OCI-LY1 (cell line): ENCODE measurements at regions not wholly inside any gene's neighbourhood (a gene's known extent, or its start where the extent isn't known, plus 50 kb on each side); places are given as distances from the start of the nearest gene placed in this dataset.

Source experiments
- H2AFZ ChIP-seq: fragments of 200-600 bp; sonication (generic), shearing (Covaris generic); 2 replicates; pipeline ENCODE4 v1.6.0; 2014; ENCODE audit warnings: antibody characterized with exemption, mild to moderate bottlenecking, low read length
- H3F3A ChIP-seq: fragments of 200-600 bp; sonication (generic), shearing (Covaris generic); 2 replicates; pipeline ENCODE4 v1.6.0; 2014; ENCODE audit warnings: mild to moderate bottlenecking, antibody characterized with exemption, low read length, moderate library complexity; ENCODE audit not compliant: insufficient read depth
- H3K27ac ChIP-seq: fragments of 200-600 bp; sonication (generic); 2 replicates; pipeline ENCODE4 v1.5.1; 2014; ENCODE audit warnings: low read length, mixed run types, mild to moderate bottlenecking, low read depth; ENCODE audit not compliant: poor library complexity, severe bottlenecking
- H3K27me3 ChIP-seq: fragments of 200-600 bp; sonication (generic); 2 replicates; pipeline ENCODE4 v1.6.0; 2014; ENCODE audit warnings: antibody characterized with exemption, mild to moderate bottlenecking, low read length, moderate library complexity; ENCODE audit not compliant: insufficient read depth
- H3K36me3 ChIP-seq: fragments of 200-600 bp; sonication (generic); 2 replicates; pipeline ENCODE4 v1.6.1; 2014; ENCODE audit warnings: mild to moderate bottlenecking, antibody characterized with exemption, low read length, moderate library complexity, mixed read lengths; ENCODE audit not compliant: insufficient read depth
- H3K4me1 ChIP-seq: fragments of 200-600 bp; sonication (generic); 2 replicates; pipeline ENCODE4 v1.5.1; 2014; ENCODE audit warnings: mild to moderate bottlenecking, low read length, moderate library complexity; ENCODE audit not compliant: insufficient read depth, severe bottlenecking
- H3K4me2 ChIP-seq: fragments of 200-600 bp; sonication (generic), shearing (Covaris generic); 2 replicates; pipeline ENCODE4 v1.6.1; 2014; ENCODE audit warnings: low read length
- H3K4me3 ChIP-seq: fragments of 200-600 bp; sonication (generic); 2 replicates; pipeline ENCODE4 v1.5.1; 2014; ENCODE audit warnings: low read length, low read depth, mild to moderate bottlenecking, mixed read lengths; ENCODE audit not compliant: poor library complexity, severe bottlenecking
- H3K79me2 ChIP-seq: fragments of 200-600 bp; shearing (Covaris generic); 2 replicates; pipeline ENCODE4 v1.6.1; 2016; ENCODE audit warnings: mixed run types, low read length, mixed read lengths; ENCODE audit not compliant: insufficient read depth
- H3K9ac ChIP-seq: fragments of 200-600 bp; sonication (generic), shearing (Covaris generic); 2 replicates; pipeline ENCODE4 v1.6.1; 2014; ENCODE audit warnings: mild to moderate bottlenecking, low read length, mixed read lengths
- H3K9me2 ChIP-seq: fragments of 200-600 bp; sonication (generic), shearing (Covaris generic); 2 replicates; pipeline ENCODE4 v1.6.1; 2014; ENCODE audit warnings: low read depth, mild to moderate bottlenecking, low read length, mixed read lengths
- H3K9me3 ChIP-seq: fragments of 200-600 bp; shearing (Covaris generic); 2 replicates; pipeline ENCODE4 v1.6.1; 2014; ENCODE audit warnings: low read length, mixed read lengths
- H4K20me1 ChIP-seq: fragments of 200-600 bp; sonication (generic), shearing (Covaris generic); 2 replicates; pipeline ENCODE4 v1.6.0; 2016; ENCODE audit warnings: mild to moderate bottlenecking, low read length; ENCODE audit not compliant: insufficient read depth
- EZH2 ChIP-seq: fragments of 200-600 bp; sonication (generic), shearing (Covaris generic); IDR thresholded peaks from 2 replicates; pipeline ENCODE4 v1.8.0; 2017; ENCODE audit warnings: borderline replicate concordance, mixed run types, mild to moderate bottlenecking, antibody characterized with exemption, low read length, moderate library complexity, mixed read lengths
- TF ChIP-seq, protein P1 (sequence below): fragments of 200-600 bp; sonication (generic), shearing (Covaris generic); IDR thresholded peaks from 2 replicates; pipeline ENCODE4 v1.5.1; 2017; ENCODE audit warnings: mild to moderate bottlenecking, antibody characterized with exemption, low read length, moderate library complexity, mixed read lengths

GRCh38 chr5:143705381-143705780 is 106.6 kb upstream of the HMHB1 start:
- no peaks in the 10 kb centered on the region for H3K9me2 ChIP-seq
- no peaks in the 10 kb centered on the region for H3F3A ChIP-seq
- no peaks in the 10 kb centered on the region for H4K20me1 ChIP-seq
- H3K27ac ChIP-seq = peak overlapping the region; percentile 15
- H3K4me2 ChIP-seq = no peak overlapping the region
- H3K9me3 ChIP-seq = no peaks in the 10 kb centered on the region
- H2AFZ ChIP-seq = no peak overlapping the region
- TF ChIP-seq, protein P1, sequence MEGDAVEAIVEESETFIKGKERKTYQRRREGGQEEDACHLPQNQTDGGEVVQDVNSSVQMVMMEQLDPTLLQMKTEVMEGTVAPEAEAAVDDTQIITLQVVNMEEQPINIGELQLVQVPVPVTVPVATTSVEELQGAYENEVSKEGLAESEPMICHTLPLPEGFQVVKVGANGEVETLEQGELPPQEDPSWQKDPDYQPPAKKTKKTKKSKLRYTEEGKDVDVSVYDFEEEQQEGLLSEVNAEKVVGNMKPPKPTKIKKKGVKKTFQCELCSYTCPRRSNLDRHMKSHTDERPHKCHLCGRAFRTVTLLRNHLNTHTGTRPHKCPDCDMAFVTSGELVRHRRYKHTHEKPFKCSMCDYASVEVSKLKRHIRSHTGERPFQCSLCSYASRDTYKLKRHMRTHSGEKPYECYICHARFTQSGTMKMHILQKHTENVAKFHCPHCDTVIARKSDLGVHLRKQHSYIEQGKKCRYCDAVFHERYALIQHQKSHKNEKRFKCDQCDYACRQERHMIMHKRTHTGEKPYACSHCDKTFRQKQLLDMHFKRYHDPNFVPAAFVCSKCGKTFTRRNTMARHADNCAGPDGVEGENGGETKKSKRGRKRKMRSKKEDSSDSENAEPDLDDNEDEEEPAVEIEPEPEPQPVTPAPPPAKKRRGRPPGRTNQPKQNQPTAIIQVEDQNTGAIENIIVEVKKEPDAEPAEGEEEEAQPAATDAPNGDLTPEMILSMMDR = no peak
- TF ChIP-seq EZH2 = no peak
- no peaks in the 10 kb centered on the region for H3K79me2 ChIP-seq
- no peaks in the 10 kb centered on the region for H3K27me3 ChIP-seq
- H3K9ac ChIP-seq = no peak overlapping the region
- H3K4me3 ChIP-seq = no peak overlapping the region
- no peaks in the 10 kb centered on the region for H3K36me3 ChIP-seq
- peaks cover 35% of the 10 kb centered on the region for H3K4me1 ChIP-seq

DNA sequence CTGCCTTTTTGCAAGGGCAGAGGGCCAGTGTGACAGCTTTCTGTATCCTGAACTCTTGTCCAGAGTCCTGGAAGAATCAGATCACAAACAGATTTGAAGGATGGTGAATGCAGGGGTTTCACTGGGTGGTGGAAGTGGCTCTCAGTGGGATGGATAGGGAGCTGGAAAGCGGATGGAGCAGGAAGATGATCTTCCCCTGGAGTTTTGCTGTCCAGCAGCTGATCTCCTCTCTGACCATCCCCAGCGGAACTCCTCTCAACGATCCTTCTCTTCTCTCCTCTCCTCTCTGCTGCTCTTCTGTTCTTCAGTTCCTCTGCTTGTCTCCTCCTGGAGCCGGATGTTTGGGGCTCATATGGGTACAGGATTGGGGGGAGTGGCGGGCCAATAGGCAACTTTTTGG is 108.3 kb upstream of the HMHB1 start:
- Histone ChIP-seq H3K79me2 (no peaks in the 10 kb centered on the region), H3K9me2 (no peaks in the 10 kb centered on the region), H3K4me3 (no peak overlapping the region), H2AFZ (no peak overlapping the region), H3F3A (no peaks in the 10 kb centered on the region), H4K20me1 (no peaks in the 10 kb centered on the region), H3K4me1 (peaks cover 45% of the 10 kb centered on the region), H3K9me3 (no peaks in the 10 kb centered on the region), H3K27me3 (no peaks in the 10 kb centered on the region), H3K36me3 (no peaks in the 10 kb centered on the region), H3K9ac (no peak overlapping the region), H3K27ac (no peak overlapping the region), H3K4me2 (no peak overlapping the region)
- no peak for TF ChIP-seq EZH2
- TF ChIP-seq, protein P1 = no peak

DNA sequence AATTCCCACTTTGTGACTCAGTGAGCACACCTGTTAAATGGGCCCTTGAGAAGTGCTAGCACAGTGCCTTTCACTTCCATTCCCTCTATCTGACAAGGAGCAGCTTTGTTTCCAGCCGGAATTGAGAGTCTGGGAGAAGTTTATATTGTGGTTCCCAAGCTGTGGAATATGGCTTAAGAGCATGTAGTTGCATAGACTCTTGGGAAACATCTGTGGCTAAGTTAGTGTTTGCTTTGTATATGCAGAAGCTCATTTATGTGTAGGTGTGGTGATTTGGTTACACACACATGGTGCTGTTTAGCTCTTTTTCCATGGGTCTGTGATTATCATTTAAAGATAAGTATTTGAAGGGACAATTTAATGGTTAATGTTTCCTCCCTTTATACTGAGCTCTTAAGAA is 110.5 kb upstream of the HMHB1 start:
- Histone ChIP-seq H3K27me3 (no peaks in the 10 kb centered on the region), H3K9ac (no peak overlapping the region), H3K9me2 (no peaks in the 10 kb centered on the region), H3K27ac (peak overlapping the region; percentile 17), H3K9me3 (no peaks in the 10 kb centered on the region), H3K4me1 (peaks cover 55% of the 10 kb centered on the region), H3K4me3 (no peak overlapping the region), H4K20me1 (no peaks in the 10 kb centered on the region), H3F3A (no peaks in the 10 kb centered on the region), H3K79me2 (no peaks in the 10 kb centered on the region), H2AFZ (no peak overlapping the region), H3K36me3 (no peaks in the 10 kb centered on the region), H3K4me2 (no peak overlapping the region)
- no peak for TF ChIP-seq EZH2
- TF ChIP-seq, protein P1 = no peak
